Naive thymus-derived CD4-positive, alpha-beta T cell (primary cell): ENCODE measurements at regions not wholly inside any gene's neighbourhood (a gene's known extent, or its start where the extent isn't known, plus 50 kb on each side); places are given as distances from the start of the nearest gene placed in this dataset.
"Not testable (repeated sequence)": the region's sequence is repeated elsewhere in the genome, so short reads cannot be mapped to it uniquely, and the experiment has no call there.

Experiments
- ATAC-seq: fragments of 150-1000 bp; cut with Tn5 transposase; 2 replicates; pipeline ENCODE4 v1.10.0; 2021; ENCODE audit warnings: mild to moderate bottlenecking, moderate library complexity
- CTCF ChIA-PET: fragments of 350-600 bp; sonication (Branson Sonifier 250); formaldehyde crosslinking; loops from one replicate; lab custom pipeline; 2021; ENCODE audit warnings: antibody characterized with exemption; lab: Charles Lee
- POLR2A ChIA-PET: fragments of 350-600 bp; sonication (Branson Sonifier 250); formaldehyde crosslinking; loops from one replicate; lab custom pipeline; 2021; ENCODE audit warnings: antibody characterized with exemption, inconsistent platforms; lab: Charles Lee
- DNase-seq, 9 donors: peaks; one replicate each; pipeline versions ENCODE4 v3.0.0 to v3.0.0-alpha.2; 2020 to 2022; ENCODE audit warnings: mixed read lengths in 1 of 9
- H3K27ac ChIP-seq: one replicate; pipeline ENCODE4 v1.7.0; 2013; ENCODE audit warnings: mild to moderate bottlenecking, low read depth, low read length, moderate library complexity
- H3K27me3 ChIP-seq, 2 donors: one replicate each; pipeline ENCODE4 v1.7.0; 2013; ENCODE audit warnings: low read length in 2 of 2, mild to moderate bottlenecking in 2 of 2, moderate library complexity in 2 of 2; ENCODE audit not compliant: control insufficient read depth in 2 of 2, insufficient read depth in 2 of 2
- H3K36me3 ChIP-seq, 3 experiments: 1 replicate in 2 of 3; 2 replicates in 1 of 3; pipeline ENCODE4 v1.7.0; 2013; ENCODE audit warnings: low read length in 3 of 3, mild to moderate bottlenecking in 3 of 3, moderate library complexity in 1 of 3; ENCODE audit not compliant: insufficient read depth in 3 of 3, control insufficient read depth in 2 of 3
- H3K4me1 ChIP-seq, 2 donors: one replicate each; pipeline ENCODE4 v1.7.0; 2013; ENCODE audit warnings: low read length in 2 of 2, mild to moderate bottlenecking in 2 of 2, moderate library complexity in 1 of 2; ENCODE audit not compliant: control insufficient read depth in 2 of 2, insufficient read depth in 2 of 2
- H3K4me3 ChIP-seq: 2 replicates; pipeline ENCODE4 v1.7.0; 2013; ENCODE audit warnings: mild to moderate bottlenecking, low read length
- H3K9me3 ChIP-seq, 3 experiments: 1 replicate in 2 of 3; 2 replicates in 1 of 3; pipeline ENCODE4 v1.7.0; 2013; ENCODE audit warnings: low read length in 3 of 3; ENCODE audit not compliant: control insufficient read depth in 2 of 3
- H3K27ac Mint-ChIP-seq, 9 donors: one replicate each; pipeline ENCODE4 v1.8.0; 2020 to 2022; ENCODE audit warnings: mixed read lengths in 9 of 9, mild to moderate bottlenecking in 8 of 9, moderate library complexity in 5 of 9, inconsistent platforms in 2 of 9
- H3K27me3 Mint-ChIP-seq, 5 donors: one replicate each; pipeline ENCODE4 v1.8.0; 2021 to 2022; ENCODE audit warnings: mixed read lengths in 5 of 5, mild to moderate bottlenecking in 1 of 5
- H3K36me3 Mint-ChIP-seq, 5 donors: one replicate each; pipeline ENCODE4 v1.8.0; 2020 to 2022; ENCODE audit warnings: mixed read lengths in 5 of 5, mild to moderate bottlenecking in 3 of 5, inconsistent platforms in 1 of 5
- H3K4me1 Mint-ChIP-seq, 7 donors: one replicate each; pipeline ENCODE4 v1.8.0; 2020 to 2022; ENCODE audit warnings: mixed read lengths in 7 of 7, mild to moderate bottlenecking in 3 of 7, inconsistent platforms in 1 of 7
- H3K4me3 Mint-ChIP-seq, 10 donors: one replicate each; pipeline ENCODE4 v1.8.0; 2020 to 2022; ENCODE audit warnings: mild to moderate bottlenecking in 10 of 10, mixed read lengths in 10 of 10, moderate library complexity in 6 of 10, inconsistent platforms in 2 of 10
- H3K9me3 Mint-ChIP-seq, 11 donors: one replicate each; pipeline ENCODE4 v1.8.0; 2020 to 2022; ENCODE audit warnings: mixed read lengths in 11 of 11, mild to moderate bottlenecking in 4 of 11, inconsistent platforms in 1 of 11, moderate library complexity in 1 of 11
- intact Hi-C, 2 donors: fragments of 100-400 bp; cut with micrococcal nuclease; formaldehyde crosslinking; loops; one replicate each; pipeline ENCODE4 v1.15.1; 2023

DNA sequence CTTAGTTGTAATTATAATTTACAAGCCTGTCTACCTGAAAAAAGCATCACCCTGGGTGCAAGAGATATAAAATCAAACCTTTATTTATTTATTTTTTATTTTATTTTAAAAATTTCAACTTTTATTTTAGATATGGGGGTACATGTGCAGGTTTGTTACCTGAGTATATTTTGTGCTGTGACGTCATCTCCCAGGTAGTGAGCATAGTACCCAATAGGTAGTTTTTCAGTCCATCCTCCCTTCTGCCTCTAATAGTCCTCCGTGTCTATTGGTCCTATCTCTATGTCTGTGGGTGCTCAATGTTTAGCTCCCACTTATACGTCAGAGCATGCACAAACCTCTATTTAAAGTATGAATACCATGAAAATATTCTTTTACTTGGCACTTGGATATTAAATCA lies 1846.3 kb downstream of the KHDRBS2 start:
- H3K27ac Mint-ChIP-seq, H3K4me1 Mint-ChIP-seq, POLR2A ChIA-PET, H3K36me3 Mint-ChIP-seq, H3K27me3 ChIP-seq, H3K4me3 Mint-ChIP-seq, CTCF ChIA-PET, H3K27ac ChIP-seq, ATAC-seq, H3K4me3 ChIP-seq, H3K36me3 ChIP-seq, H3K4me1 ChIP-seq, DNase-seq, H3K9me3 ChIP-seq, H3K27me3 Mint-ChIP-seq, intact Hi-C loops: not testable (repeated sequence)
- peaks cover 0 to 18% (median 6%) of the 10 kb centered on the region in 11 donors for H3K9me3 Mint-ChIP-seq

DNA sequence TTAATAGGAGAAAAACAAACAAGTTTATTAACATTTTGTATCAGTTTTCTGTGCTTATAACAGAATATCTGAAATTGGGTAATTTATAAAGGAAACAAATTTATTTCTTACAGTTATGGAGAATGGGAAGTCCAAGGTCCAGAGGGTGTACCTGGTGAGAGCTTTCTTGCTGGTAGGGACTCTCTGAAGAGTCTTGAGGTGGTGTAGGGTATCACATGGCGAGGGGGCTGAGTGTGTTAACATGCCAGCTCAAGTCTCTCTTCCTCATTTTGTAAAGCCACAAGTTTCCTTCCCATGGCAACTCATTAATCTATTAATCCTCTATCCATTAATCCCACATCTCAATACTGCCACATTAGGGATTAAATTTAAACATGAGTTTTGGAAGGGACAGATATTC lies 1863.3 kb downstream of the KHDRBS2 start:
- peaks cover 0 to 14% (median 7%) of the 10 kb centered on the region in 11 donors for H3K9me3 Mint-ChIP-seq

DNA sequence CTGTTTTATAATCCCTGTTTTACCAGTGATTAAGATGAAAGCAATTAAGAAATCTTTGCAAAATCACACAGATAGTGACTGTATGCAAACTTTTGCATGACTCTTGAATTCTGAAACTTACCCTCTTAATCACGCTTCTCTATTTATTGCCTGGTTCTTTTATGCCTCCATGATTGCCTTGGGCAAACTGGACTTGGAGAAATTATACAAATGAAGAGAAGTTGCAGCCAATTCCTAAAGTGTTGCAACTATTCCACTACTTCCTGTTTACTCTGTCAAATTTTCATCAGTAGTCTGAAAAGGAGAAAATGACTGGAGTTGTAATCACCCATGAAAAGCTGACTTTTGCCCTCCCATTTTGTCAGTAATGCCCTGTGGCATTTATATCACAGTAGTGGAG lies 1869.9 kb downstream of the KHDRBS2 start:
- H3K27ac ChIP-seq, H3K36me3 Mint-ChIP-seq, H3K4me1 Mint-ChIP-seq, intact Hi-C loops, H3K27ac Mint-ChIP-seq, H3K27me3 ChIP-seq, H3K27me3 Mint-ChIP-seq, H3K36me3 ChIP-seq, H3K4me3 Mint-ChIP-seq, ATAC-seq, DNase-seq, H3K4me3 ChIP-seq, POLR2A ChIA-PET, H3K4me1 ChIP-seq, CTCF ChIA-PET, H3K9me3 ChIP-seq: not testable (repeated sequence)
- H3K9me3 Mint-ChIP-seq = peaks cover 0 to 12% (median 6%) of the 10 kb centered on the region in 11 donors

More for the DNA sequence above, 1863.3 kb downstream of the KHDRBS2 start:
- H3K27me3 ChIP-seq, DNase-seq, POLR2A ChIA-PET, ATAC-seq, H3K27me3 Mint-ChIP-seq, intact Hi-C loops, H3K4me1 ChIP-seq, H3K27ac Mint-ChIP-seq, H3K36me3 Mint-ChIP-seq, H3K4me3 Mint-ChIP-seq, H3K4me1 Mint-ChIP-seq, H3K4me3 ChIP-seq, H3K27ac ChIP-seq, H3K9me3 ChIP-seq, H3K36me3 ChIP-seq, CTCF ChIA-PET: not testable (repeated sequence)

DNA sequence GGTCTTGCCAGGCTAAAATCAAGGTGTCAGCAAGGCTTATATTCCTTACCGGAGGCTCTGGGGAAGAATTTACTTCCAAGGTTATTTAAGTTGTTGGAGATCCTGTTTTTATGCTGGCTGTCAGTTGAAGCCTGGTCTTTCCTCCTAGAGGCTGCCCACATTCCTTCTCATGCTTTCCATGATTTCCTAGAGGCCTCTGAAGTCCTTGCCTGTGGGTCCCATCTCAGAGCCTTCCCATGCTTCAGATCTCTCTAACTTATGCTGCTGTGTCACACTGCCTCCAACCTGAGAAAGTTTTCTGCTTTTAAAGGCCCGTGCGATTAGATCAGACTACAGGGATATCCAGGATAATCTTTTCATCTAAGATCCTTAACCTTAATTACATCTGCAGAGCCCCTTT lies 1877.3 kb downstream of the KHDRBS2 start:
- H3K4me3 ChIP-seq, H3K4me1 Mint-ChIP-seq, POLR2A ChIA-PET, ATAC-seq, H3K27me3 ChIP-seq, H3K36me3 Mint-ChIP-seq, CTCF ChIA-PET, H3K4me3 Mint-ChIP-seq, H3K27me3 Mint-ChIP-seq, H3K27ac Mint-ChIP-seq, H3K9me3 ChIP-seq, H3K4me1 ChIP-seq, DNase-seq, intact Hi-C loops, H3K27ac ChIP-seq, H3K36me3 ChIP-seq: not testable (repeated sequence)
- H3K9me3 Mint-ChIP-seq = peaks cover 0 to 17% (median 6%) of the 10 kb centered on the region in 11 donors

DNA sequence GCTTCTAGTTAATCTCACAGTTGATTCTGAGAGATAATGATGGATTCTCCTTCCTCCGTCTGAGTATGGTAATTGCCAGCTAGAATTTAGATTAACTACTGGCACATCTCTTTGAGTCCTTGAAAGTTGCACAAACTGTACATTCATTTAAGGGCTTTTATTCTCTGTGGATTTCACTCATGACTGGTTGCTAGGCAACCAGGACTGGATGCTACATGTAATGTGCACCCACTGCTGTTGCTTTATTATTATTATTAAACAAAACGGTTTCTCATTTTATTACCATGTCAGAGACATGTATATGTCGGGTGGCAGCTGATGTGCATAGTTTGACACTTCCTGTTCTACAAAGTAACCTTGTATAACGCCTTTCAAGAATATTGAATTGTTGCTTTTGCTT lies 1882.8 kb downstream of the KHDRBS2 start:
- H3K27me3 ChIP-seq, H3K4me3 Mint-ChIP-seq, ATAC-seq, CTCF ChIA-PET, H3K27me3 Mint-ChIP-seq, intact Hi-C loops, H3K4me3 ChIP-seq, H3K36me3 Mint-ChIP-seq, H3K27ac Mint-ChIP-seq, H3K27ac ChIP-seq, H3K4me1 Mint-ChIP-seq, H3K9me3 ChIP-seq, DNase-seq, H3K36me3 ChIP-seq, POLR2A ChIA-PET, H3K9me3 Mint-ChIP-seq, H3K4me1 ChIP-seq: not testable (repeated sequence)

DNA sequence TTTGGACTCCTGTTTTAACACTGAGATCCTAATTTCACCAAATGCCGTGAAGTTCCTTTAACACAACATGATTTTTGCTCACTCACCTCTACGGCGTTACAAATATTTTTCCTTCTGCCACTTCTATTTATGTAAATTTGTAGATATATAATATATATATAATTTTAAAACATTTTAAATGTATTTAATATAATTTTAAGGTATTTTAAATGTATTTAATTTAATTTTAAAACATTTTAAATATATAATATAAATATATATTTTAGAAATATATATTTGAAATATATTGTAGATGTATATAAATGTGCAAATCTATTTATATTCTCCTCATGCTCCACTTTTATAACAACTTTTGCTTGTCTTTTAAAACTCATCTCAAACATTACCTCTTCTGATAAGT lies 1883.5 kb downstream of the KHDRBS2 start:
- CTCF ChIA-PET, ATAC-seq, H3K4me3 ChIP-seq, H3K27ac ChIP-seq, POLR2A ChIA-PET, H3K27me3 Mint-ChIP-seq, H3K4me1 Mint-ChIP-seq, H3K4me1 ChIP-seq, intact Hi-C loops, H3K36me3 ChIP-seq, H3K9me3 ChIP-seq, H3K27ac Mint-ChIP-seq, H3K27me3 ChIP-seq, H3K36me3 Mint-ChIP-seq, DNase-seq, H3K4me3 Mint-ChIP-seq: not testable (repeated sequence)
- peaks cover 0 to 11% (median 6%) of the 10 kb centered on the region in 11 donors for H3K9me3 Mint-ChIP-seq

DNA sequence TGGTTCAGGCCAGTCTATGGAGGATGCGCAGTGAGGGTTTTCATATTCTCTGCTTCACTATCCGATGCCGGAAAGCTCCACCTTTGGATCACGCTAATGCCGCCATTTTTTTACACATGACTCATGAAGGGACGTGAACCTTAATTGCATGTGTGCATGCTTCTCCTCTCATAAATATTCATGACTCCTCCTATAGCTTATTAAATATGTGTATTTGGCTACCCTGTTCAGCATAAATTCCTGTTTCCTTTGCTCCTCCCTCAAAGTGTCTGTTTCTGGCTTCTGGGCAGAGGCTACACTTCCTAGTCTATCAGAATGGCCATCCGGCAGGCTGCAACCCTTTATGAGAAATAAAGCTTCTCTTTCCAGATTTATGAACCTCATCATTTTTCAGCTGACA lies 1890.8 kb downstream of the KHDRBS2 start:
- intact Hi-C loops, H3K36me3 Mint-ChIP-seq, H3K4me3 Mint-ChIP-seq, H3K9me3 ChIP-seq, POLR2A ChIA-PET, H3K36me3 ChIP-seq, H3K27me3 ChIP-seq, H3K4me1 ChIP-seq, H3K27me3 Mint-ChIP-seq, H3K27ac Mint-ChIP-seq, H3K4me3 ChIP-seq, H3K27ac ChIP-seq, CTCF ChIA-PET, H3K4me1 Mint-ChIP-seq, ATAC-seq, DNase-seq: not testable (repeated sequence)
- H3K9me3 Mint-ChIP-seq = peaks cover 0 to 15% (median 10%) of the 10 kb centered on the region in 11 donors
